Peyer's patch (tissue), 4 donors: ENCODE measurements at regions not wholly inside any gene's neighbourhood (a gene's known extent, or its start where the extent isn't known, plus 50 kb on each side); places are given as distances from the start of the nearest gene placed in this dataset.

Source experiments
- CTCF ChIP-seq, 6 experiments: fragments of 450-650 bp in 4 of 6; fragments of 200-600 bp in 2 of 6; sonication (generic) in 1 of 6; IDR thresholded peaks; one replicate each; pipeline ENCODE4 v1.5.1; 2017 to 2019; ENCODE audit warnings: antibody characterized with exemption in 6 of 6, mild to moderate bottlenecking in 3 of 6, moderate library complexity in 1 of 6
- POLR2A ChIP-seq, 2 donors: fragments of 450-650 bp; IDR thresholded peaks; one replicate each; pipeline ENCODE4 v1.5.1; 2017; ENCODE audit warnings: antibody characterized with exemption in 2 of 2, mild to moderate bottlenecking in 2 of 2, moderate library complexity in 2 of 2

GRCh38 chr16:86157616-86158247 is 258.8 kb downstream of the IRF8 start:
- no peak for TF ChIP-seq CTCF (IDR thresholded peaks at IDR 0.05)
- TF ChIP-seq POLR2A (IDR thresholded peaks at IDR 0.05) = no peak
